ENCODE measurements at regions not wholly inside any gene's neighbourhood (a gene's known extent, or its start where the extent isn't known, plus 50 kb on each side); places are given as distances from the start of the nearest gene placed in this dataset.

DNA sequence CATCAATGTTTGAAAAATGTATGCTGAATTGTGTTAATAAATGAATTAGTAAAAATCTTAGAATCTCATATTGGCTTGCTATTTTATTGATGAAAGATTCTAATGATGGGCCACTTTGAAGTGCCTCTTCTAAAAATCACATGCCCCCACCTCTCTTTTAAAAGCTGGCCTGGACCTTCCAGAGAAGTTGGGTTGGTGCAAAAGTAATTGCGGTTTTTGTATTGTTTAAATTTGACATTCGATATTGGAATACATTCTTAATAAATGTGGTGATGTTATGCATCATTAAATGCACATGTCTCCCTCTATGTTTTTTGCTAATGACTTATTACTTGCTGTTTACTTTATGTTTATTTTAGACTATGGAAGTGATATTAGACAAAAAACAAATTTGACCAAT, 314.6 kb upstream of the C16orf82 start:
- DNase-seq (ENCODE audit: insufficient read length, low spot score) (no peak), FAIRE-seq (no peak)

DNA sequence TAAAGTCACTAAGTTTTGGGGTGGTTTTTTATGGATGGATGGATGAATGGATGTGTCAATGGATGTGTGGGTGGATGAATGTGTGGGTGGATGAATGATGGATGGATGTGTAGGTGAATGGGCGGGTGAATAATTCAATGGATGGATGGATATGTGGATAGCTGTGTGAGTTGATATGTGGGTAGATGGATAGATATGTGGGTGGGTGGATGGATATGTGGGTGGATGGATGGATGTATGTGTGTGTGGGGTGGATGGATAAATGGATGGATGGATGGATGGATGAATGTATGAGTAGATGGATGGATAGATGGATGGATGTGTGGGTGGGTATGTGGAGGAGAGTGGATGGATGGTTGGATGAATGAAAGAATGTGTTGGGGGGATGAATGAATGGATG, 310.1 kb upstream of the C16orf82 start:
- no peak for DNase-seq (ENCODE audit: insufficient read length, low spot score)
- no peak for FAIRE-seq

DNA sequence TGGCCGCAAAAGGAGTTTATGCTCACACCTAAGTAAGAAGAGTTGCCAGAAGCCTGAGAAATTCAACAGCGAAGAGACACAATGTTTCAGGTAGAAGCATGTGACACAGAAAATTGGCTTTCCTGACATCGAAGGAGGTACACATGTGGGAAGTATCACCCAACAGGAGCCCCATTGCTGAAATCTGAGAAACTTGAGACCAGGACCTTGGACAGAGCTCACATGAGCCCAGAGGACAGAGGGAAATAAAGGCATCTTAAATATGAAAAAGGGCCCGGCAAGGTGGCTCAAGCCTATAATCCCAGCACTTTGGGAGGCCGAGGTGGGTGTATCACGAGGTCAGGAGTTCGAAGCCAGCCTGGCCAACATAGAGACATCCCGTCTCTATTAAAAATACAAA, 304.1 kb upstream of the C16orf82 start:
- DNase-seq (ENCODE audit: insufficient read length, low spot score) (no peak), FAIRE-seq (no peak)

DNA sequence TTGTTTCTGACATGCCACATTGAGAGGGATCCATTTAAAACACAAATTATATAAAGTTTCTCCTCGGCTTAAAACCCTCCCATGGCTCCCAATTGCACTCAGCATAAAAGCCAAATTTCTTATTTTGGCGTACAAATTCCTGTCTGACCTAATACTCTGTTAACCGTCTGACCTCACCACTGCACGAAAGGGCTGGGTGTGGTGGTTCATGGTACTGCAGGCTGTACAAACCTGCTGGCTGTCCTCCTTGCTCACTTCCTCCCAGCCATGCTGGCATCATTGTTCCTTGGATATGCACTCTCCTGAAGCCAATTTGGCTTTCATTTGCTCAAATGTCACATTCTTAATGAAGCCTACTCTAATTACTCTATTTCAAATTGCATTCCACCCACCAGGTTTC, 301.6 kb upstream of the C16orf82 start:
- DNase-seq (ENCODE audit: insufficient read length, low spot score) (no peak), FAIRE-seq (no peak)

DNA sequence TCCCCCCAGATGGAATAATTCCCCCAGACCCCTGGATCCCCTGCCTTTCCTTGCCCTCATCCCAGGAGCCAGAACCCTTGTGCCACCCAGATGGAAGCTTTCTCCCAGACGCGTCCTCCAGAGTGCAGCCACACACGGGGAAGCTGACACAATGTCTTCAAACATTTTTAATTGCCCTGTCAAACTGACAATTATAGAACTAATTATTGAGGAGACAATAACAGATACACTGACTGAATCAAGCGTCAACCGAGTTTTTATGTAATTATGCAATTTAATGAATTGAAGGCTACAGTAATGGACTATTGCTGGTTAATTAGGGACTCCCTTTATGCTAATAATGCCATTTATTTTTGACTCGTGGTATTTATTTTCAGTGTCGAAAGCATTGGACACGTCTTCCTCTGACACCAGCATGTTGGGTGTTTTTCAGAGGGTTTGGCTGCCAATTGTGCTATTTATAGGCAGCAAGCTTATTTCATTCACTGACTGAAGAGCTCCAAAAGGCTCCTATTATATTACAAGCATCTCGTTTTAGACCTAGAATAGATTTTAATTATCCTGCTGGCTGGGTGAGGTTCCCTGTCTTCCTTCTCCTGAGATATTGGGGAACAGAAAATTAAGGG, 298.2 kb upstream of the C16orf82 start:
- no peak for FAIRE-seq
- no peak for DNase-seq (ENCODE audit: insufficient read length, low spot score)

DNA sequence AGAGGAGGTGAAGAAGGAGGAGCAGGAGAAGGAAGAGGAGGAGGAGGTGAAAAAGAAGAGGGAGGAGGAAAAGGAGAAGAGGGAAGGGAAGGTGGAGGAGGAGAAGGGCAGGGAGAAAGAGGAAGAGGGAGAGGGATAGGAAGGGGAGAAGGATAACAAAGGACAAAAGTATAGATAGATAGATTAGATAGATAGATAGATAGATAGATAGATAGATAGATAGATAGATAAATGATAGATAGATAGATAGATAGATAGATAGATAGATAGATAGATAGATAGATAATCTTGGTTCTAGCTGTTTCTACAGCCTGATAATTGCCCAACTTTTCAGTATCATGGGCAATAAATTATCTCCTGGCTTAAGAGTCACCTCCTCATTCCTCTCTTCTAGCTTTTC, 296.2 kb upstream of the C16orf82 start:
- DNase-seq (ENCODE audit: insufficient read length, low spot score) (no peak), FAIRE-seq (no peak)

DNA sequence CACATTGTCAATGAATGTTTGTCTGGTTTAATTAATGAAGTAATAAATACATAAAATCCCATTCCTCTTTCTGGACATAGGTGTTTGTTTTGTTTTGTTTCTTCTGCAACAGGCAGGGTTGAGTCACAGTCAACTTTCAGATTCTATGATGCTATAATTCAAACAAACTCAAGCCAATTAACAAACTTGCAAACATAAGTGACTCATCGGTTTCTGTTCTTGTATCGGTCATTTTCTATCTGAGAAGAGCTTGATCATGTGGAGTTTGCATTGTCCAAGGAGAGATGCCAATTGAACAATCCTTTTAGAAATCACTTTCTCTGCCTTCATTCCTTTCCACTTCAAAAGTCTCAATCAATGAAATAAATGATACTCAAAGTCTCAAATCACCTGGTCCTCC, 294.2 kb upstream of the C16orf82 start:
- DNase-seq (ENCODE audit: insufficient read length, low spot score) (no peak), FAIRE-seq (no peak)

DNA sequence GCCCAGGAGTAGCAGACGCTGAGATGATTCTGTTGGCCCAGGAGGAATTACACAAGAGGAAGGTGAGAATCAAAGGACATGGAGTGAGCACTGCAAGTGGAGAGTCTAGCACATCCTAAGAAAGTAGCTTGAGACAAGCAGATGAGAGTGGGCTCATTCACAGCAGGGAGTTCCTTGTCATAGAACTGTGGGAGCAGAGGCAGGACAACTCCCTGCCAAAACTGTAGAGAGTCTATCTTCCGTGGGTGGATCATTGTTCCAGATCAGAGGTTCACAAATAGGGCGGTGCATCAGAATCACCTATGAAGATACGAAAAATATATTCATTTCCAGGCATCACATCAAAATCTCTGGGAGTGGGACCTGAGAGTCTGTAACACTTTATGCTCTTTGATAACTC, 288.9 kb upstream of the C16orf82 start:
- FAIRE-seq (no peak), DNase-seq (ENCODE audit: insufficient read length, low spot score) (no peak)

DNA sequence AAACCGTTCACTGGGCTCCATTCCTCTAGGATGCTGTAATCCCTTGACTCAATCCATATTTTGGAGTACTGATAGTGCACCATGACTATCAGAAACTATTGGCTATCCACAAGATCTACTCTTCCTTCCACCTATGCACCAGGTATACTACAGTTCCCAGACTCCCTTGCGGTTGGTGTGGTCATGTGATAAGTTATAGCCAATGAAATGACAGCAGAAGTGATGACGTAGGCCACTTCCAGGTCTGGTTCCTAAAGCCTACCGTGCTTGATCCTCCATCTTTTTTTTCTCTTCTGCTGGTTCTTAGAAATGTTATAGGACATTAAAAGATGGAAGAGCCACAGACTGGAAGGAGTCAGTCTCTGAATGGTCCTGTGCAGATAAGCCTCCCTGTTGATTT, 278.8 kb upstream of the C16orf82 start:
- DNase-seq (ENCODE audit: insufficient read length, low spot score) (no peak), FAIRE-seq (no peak)

DNA sequence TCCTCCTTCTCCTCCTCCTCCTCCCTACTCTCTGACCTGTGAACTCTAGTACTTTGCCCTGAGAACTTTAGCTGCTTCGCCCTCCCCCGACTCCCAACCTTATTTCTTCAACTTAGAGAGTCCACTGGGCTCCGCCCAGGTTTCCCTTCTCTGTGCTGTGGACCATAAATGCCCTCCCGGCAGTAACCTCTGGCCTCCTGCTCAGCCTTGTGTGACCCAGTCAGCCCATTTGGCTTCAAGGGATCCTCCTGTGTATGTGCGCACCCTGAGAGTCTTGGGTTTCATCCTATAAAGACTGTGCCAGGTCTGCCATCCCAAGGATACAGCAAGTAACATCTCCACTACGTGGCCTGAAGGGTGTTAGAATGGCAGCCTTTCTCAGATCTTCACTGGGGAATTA, 275.6 kb upstream of the C16orf82 start:
- FAIRE-seq (no peak), DNase-seq (ENCODE audit: insufficient read length, low spot score) (no peak)

DNA sequence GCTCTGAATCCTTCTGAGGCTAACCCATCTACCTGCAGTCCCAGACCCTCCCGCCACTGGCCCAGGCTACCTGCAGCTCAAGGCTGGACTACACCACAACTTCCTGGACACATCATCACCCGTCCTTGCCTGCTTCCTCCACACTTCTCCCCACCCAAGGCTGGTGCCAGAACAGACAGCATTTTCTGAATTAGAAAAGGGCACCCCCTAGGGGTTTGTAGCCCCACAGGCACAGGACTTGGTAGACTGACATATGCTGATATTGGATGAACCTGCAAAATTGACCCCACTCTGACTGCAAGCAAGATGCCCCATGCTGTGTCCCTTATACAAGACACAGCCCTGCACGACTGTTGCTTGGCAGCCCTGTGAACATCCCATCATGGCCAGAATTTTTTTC, 271.5 kb upstream of the C16orf82 start:
- DNase-seq (ENCODE audit: insufficient read length, low spot score) (no peak), FAIRE-seq (no peak)

DNA sequence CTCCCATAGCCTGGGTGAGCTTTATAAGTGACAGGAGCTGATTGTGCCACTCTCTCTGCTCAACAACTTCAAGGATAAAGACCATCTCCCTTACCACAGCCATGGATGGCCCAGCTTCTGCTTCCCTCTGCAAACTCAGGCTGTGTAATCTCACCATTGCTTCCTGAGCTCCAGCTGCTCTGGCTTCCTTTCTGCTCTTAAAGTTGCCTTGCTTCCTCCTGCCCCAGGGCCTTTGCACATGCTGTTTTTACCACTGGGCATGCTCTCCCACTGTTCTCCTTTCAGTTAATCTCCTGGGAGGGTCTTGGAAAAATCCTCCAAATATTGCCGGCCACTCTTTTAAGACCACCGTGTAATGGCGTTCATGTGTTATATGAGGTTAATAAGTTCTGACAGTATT, 265.1 kb upstream of the C16orf82 start:
- DNase-seq (ENCODE audit: insufficient read length, low spot score) = no peak
- FAIRE-seq = no peak

DNA sequence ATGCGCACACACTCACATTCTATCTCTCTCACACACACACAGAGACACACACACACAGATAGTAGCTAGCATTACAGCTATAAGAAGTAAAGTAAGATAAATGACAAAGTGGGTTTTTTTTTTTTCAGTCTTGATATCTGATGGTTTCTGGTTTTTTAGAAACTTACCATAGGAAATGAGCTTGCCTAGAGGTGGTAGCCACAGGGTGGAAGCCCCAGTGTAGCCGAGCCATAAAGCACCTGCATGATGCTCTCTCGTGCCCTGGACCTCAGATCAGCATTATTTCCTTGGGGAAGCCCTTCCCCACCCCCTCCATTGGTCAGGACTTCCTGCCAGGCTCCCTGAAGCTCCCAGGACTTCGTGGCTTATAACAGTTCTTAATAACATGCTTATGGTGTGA, 264.3 kb upstream of the C16orf82 start:
- DNase-seq (ENCODE audit: insufficient read length, low spot score) (no peak), FAIRE-seq (no peak)

DNA sequence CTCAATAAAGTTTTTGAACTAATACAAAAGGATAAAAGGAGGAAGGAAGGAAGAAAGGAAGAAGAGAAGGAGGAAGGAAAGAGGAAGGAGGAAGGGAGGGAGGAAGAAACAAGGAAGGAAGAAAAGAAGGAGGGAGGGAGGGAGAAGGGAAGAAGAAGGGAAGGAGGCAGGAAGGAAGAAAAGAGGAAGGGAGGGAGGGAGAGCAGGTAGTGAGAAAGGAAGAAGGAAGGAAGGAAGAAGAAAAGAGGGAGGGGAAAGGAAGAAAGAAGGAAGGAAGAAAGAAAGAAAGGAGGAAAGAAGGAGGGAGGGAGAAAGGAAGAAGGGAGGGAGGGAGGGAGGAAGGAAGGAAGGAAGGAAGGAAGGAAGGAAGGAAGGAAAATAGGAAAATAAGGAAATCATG, 263.8 kb upstream of the C16orf82 start:
- FAIRE-seq (no peak), DNase-seq (ENCODE audit: insufficient read length, low spot score) (no peak)

DNA sequence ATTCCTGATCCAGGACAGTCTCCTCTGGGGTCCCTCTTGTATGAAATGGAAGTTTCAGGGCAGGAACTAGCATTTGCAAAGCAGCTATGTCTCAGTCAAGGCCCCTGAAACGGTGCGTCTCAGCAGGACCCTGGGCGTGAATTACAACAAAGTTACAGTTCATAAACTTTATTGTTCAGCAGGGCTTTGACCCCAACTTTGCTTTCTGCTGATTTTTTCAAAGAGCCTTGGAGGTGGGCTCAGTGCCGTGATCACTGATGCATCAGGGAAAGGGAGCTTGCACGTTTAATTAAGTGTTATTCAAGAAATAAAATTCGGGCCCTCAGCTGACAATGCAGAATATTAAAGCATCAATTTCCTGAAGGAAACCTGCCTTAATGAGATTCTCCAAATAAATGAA, 260.1 kb upstream of the C16orf82 start:
- no peak for FAIRE-seq
- DNase-seq (ENCODE audit: insufficient read length, low spot score) = no peak

DNA sequence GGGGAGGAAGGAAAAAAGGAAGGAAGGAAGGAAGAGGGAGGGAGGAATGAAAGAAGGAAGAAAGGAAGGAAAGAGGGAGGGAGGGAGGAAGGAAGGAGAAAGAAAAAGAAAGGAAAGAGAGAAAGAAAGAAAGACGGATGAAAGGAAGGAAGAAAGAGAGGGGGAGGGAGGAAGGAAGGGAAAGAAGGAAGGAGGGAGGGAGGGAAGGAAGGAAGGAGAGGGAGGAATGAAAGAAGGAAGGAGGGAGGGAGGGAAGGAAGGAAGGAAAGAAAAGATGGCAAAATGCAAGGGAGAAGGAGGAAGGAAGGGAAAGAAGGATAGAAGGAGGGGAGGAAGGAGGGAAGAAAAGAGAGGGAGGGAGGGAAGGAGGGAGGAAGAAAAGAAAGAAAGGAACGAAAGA, 257.3 kb upstream of the C16orf82 start:
- FAIRE-seq = no peak
- DNase-seq (ENCODE audit: insufficient read length, low spot score) = no peak

DNA sequence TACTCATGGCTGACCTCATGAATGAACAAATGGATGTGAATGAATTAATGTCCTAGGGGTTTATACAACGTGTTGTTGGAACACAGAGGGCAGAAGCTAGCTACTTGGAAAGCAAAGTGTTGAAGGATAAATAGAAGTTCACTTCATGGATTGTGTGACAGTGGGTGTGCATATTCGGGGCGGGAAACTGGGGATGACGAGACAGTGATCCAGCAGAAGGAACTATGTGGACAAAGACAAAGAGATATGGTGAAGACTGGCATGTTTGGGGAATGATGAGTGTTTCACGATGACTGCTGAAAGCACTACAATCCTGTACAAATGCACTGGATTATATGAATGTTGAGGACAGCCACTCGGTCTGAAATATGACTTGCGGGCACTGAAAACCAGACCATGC, 250.5 kb upstream of the C16orf82 start:
- FAIRE-seq = no peak
- DNase-seq (ENCODE audit: insufficient read length, low spot score) = no peak

DNA sequence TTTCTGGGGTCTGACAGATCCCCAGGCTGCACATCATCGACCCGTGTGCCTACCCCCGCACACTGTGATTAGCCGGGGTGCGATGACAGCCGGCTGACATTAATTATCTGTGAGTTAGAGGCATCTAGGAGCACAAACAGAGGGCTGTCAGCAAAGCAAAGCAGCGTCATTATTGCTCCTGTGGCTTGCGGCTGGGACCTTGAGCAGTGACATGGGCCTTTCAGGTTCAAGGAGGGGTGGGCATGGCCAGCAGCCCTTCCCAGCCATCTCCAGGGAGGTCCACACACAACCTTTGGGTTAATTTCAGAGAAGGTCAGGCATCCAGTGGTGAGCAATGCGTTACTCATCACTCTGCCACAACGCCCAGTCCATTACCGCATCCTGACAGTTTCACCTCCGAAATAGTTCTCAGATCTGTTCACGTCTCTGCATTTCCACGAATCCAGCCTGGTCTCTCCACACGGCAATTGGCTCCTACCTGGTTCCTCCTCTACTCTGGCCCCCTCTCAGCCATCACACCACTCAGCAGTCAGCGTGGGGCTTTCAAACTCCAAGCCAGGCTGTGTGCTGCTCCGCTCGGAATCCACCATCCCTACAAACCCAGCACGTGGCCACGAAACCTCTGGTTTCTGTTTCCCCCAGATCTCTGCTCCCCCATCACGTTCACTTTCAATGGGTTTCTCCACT, 249.7 kb upstream of the C16orf82 start:
- no peak for DNase-seq (ENCODE audit: insufficient read length, low spot score)
- no peak for FAIRE-seq

DNA sequence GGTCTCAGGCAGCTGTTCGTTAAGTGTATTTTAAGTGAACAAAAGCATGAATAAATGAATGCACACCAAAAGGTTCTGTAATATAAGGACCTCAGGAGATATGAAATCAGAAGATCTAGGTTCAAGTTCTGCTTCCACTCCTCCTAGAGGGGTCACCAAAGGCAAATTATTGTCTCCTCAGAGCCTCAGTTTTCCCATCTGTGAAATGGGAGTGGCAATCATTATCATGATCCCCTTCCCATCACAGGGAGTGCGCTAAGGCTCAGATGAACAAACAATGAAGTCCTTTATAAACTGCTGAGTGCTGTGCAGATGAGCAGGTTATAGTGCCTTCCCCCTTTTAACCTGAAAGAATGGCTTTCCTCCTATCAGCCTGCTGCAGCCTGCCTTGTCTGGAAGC, 248.3 kb upstream of the C16orf82 start:
- FAIRE-seq = no peak

DNA sequence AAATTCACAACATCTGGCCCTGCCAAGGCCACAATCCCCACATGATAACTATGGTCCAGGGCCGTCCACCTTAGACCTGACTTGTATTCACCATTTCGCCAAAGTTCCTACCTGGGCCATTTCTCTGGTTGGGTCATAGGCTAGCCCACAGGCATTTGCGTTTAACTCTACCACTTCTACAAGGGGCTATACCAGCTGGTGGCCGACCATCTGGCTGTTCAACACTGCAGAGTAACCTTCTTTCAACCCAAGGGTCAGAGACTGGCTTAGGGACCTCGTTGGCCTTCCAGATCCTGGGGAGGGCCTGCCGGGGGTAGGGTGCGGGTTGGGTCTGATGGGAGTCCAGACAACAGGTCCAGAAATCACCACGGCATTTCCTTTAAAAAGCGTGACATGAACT, 242.3 kb upstream of the C16orf82 start:
- DNase-seq (ENCODE audit: insufficient read length, low spot score) = no peak
- no peak for FAIRE-seq

More for the DNA sequence above, 248.3 kb upstream of the C16orf82 start:
- no peak for DNase-seq (ENCODE audit: insufficient read length, low spot score)

DNA sequence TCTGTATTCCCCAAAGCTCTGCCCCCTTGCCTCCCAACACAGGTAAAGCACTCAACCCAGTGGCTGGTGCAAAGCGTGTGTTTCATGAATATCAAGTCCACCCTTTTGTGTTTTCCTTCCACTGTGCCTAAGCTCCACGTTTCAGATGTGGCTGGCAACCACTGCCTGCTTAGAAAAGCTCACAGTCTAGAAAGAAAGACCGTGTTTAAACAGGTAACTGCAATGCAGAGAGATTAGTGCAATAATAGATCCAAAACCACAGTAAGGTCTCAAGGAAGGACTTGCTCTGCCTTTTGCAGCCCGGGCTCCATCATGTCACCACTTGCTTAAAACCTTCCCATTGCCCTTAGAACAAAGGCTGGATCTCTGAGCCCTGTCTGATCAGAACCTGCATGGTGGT, 240.2 kb upstream of the C16orf82 start:
- DNase-seq (ENCODE audit: insufficient read length, low spot score) = no peak
- FAIRE-seq = no peak

DNA sequence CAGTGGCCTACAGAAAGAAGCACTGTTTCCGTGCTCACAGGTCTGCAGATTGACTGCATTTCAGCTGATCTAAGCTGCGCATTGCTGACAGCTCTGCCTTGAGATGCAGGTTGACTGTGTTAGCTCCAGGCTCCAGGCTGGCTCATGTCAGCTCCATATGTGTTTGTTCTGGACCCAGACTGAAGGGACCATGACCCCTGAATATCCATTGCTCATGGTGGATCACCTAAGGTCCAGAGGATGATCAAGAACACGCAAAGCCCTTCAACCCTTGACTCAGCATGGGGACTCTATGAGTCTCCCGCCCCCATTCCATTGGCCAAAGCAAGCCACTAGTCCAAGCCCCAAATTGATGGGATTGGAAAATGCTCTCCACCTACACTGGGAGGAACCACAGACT, 239.3 kb upstream of the C16orf82 start:
- FAIRE-seq (no peak), DNase-seq (ENCODE audit: insufficient read length, low spot score) (no peak)
